Keratinocyte (primary cell): ENCODE measurements at regions not wholly inside any gene's neighbourhood (a gene's known extent, or its start where the extent isn't known, plus 50 kb on each side); places are given as distances from the start of the nearest gene placed in this dataset.

ENCODE experiments used
- DNase-seq: peaks from one replicate; pipeline ENCODE4 v3.0.0-alpha.2; 2011; ENCODE audit warnings: low read depth, missing footprints, low spot score
- FAIRE-seq: peaks from 2 replicates; lab custom pipeline; 2011; peaks lifted over from hg19 to GRCh38; lab: Jason Lieb, UNC
- H2AFZ ChIP-seq: 2 replicates; pipeline ENCODE4 v1.6.0; 2012; ENCODE audit warnings: low read length, control low read depth, inconsistent platforms; ENCODE audit not compliant: control insufficient read depth
- H3K27ac ChIP-seq: 2 replicates; pipeline ENCODE4 v1.5.1; 2011; ENCODE audit warnings: low read length; ENCODE audit not compliant: control insufficient read depth, insufficient read depth
- H3K27me3 ChIP-seq: 3 replicates; pipeline ENCODE4 v1.6.0; 2011; ENCODE audit warnings: low read length; ENCODE audit not compliant: control insufficient read depth, insufficient read depth; ENCODE audit errors: extremely low read depth
- H3K36me3 ChIP-seq, 2 experiments: 2 replicates in 1 of 2; 3 replicates in 1 of 2; pipeline ENCODE4 v1.5.1; 2011; ENCODE audit warnings: low read length in 2 of 2, mild to moderate bottlenecking in 1 of 2; ENCODE audit not compliant: control insufficient read depth in 2 of 2, insufficient read depth in 2 of 2; ENCODE audit errors: extremely low read depth in 1 of 2
- H3K4me1 ChIP-seq: 3 replicates; pipeline ENCODE4 v1.5.1; 2011; ENCODE audit warnings: low read length; ENCODE audit not compliant: control insufficient read depth, insufficient read depth; ENCODE audit errors: extremely low read depth
- H3K4me2 ChIP-seq: 3 replicates; pipeline ENCODE4 v1.6.0; 2011; ENCODE audit warnings: low read depth, low read length; ENCODE audit not compliant: control insufficient read depth, insufficient read depth; ENCODE audit errors: extremely low read depth
- H3K4me3 ChIP-seq, 3 experiments: fragments of 200-600 bp in 1 of 3; sonication (generic) in 1 of 3; 2 replicates in 2 of 3; 3 replicates in 1 of 3; pipeline ENCODE4 v1.5.1; 2011 to 2016; ENCODE audit warnings: low read length in 3 of 3, mild to moderate bottlenecking in 3 of 3, control low read depth in 2 of 3, inconsistent platforms in 1 of 3, low read depth in 1 of 3, mixed read lengths in 1 of 3, mixed run types in 1 of 3, moderate library complexity in 1 of 3; ENCODE audit not compliant: control insufficient read depth in 2 of 3, insufficient read depth in 2 of 3; ENCODE audit errors: extremely low read depth in 1 of 3
- H3K79me2 ChIP-seq: 2 replicates; pipeline ENCODE4 v1.6.0; 2012; ENCODE audit warnings: low read length; ENCODE audit not compliant: control insufficient read depth, insufficient read depth
- H3K9ac ChIP-seq: 3 replicates; pipeline ENCODE4 v1.6.0; 2011; ENCODE audit warnings: low read length; ENCODE audit not compliant: control insufficient read depth, insufficient read depth; ENCODE audit errors: extremely low read depth
- H3K9me1 ChIP-seq: 3 replicates; pipeline ENCODE4 v1.6.0; 2011; ENCODE audit warnings: low read length; ENCODE audit not compliant: control insufficient read depth, insufficient read depth; ENCODE audit errors: extremely low read depth
- H3K9me3 ChIP-seq: 2 replicates; pipeline ENCODE4 v1.5.1; 2012; ENCODE audit warnings: low read depth, low read length; ENCODE audit not compliant: control insufficient read depth
- H4K20me1 ChIP-seq: 3 replicates; pipeline ENCODE4 v1.6.0; 2011; ENCODE audit warnings: low read length; ENCODE audit not compliant: control insufficient read depth, insufficient read depth; ENCODE audit errors: extremely low read depth
- CTCF ChIP-seq, 3 experiments: IDR thresholded peaks in 1 of 3; conservative IDR thresholded peaks in 1 of 3; optimal IDR thresholded peaks in 1 of 3; 2 replicates in 2 of 3; 3 replicates in 1 of 3; pipeline versions ENCODE3 to v1.5.1; 2011; ENCODE audit warnings: low read length in 3 of 3, mild to moderate bottlenecking in 3 of 3, moderate library complexity in 2 of 3, control low read depth in 1 of 3, inconsistent platforms in 1 of 3; ENCODE audit not compliant: insufficient read depth in 2 of 3; ENCODE audit errors: extremely low read depth in 1 of 3
- EZH2 ChIP-seq: IDR thresholded peaks from one replicate; pipeline ENCODE4 v1.6.1; 2012; ENCODE audit warnings: inconsistent platforms, mild to moderate bottlenecking, low read length, moderate library complexity
- dilution Hi-C: fragments of 300-500 bp; cut with MboI; formaldehyde crosslinking; loops from one replicate; pipeline ENCODE4 v1.7.0; 2020; ENCODE audit warnings: low sequenced_read_pairs; ENCODE audit not compliant: extremely low pct_ligation_motif_present

- Histone ChIP-seq H3K9me3 (no peaks in the 10 kb centered on the region), H4K20me1 (no peaks in the 10 kb centered on the region), H3K27ac (no peak overlapping the region), H3K27me3 (no peaks in the 10 kb centered on the region), H3K9me1 (no peaks in the 10 kb centered on the region), H2AFZ (no peak overlapping the region), H3K79me2 (no peaks in the 10 kb centered on the region), H3K4me2 (no peak overlapping the region), H3K4me1 (no peaks in the 10 kb centered on the region), H3K36me3 (no peaks in the 10 kb centered on the region), H3K4me3 (no peak overlapping the region), H3K9ac (no peak overlapping the region)
- TF ChIP-seq EZH2 (no peak), CTCF (optimal IDR thresholded peaks at IDR 0.05 in 1 of 3, IDR thresholded peaks at IDR 0.05 in 1 of 3, conservative IDR thresholded peaks at IDR 0.05 in 1 of 3; ENCODE audit: extremely low read depth in 1 of 3, insufficient read depth in 2 of 3, low read length in 3 of 3) (no peak)
- dilution Hi-C loops: no loop called here
- no peak for DNase-seq
- no peak for FAIRE-seq
Measured at GRCh38 chr1:90346757-90347156, 351.8 kb downstream of the ZNF326 start.

- DNase-seq (no peak), FAIRE-seq (no peak)
- Histone ChIP-seq H3K9ac (no peak overlapping the region), H3K4me1 (no peaks in the 10 kb centered on the region), H3K36me3 (no peaks in the 10 kb centered on the region), H3K9me1 (no peaks in the 10 kb centered on the region), H4K20me1 (no peaks in the 10 kb centered on the region), H2AFZ (no peak overlapping the region), H3K4me2 (no peak overlapping the region), H3K27ac (no peak overlapping the region), H3K4me3 (no peak overlapping the region), H3K27me3 (no peaks in the 10 kb centered on the region), H3K79me2 (no peaks in the 10 kb centered on the region), H3K9me3 (no peaks in the 10 kb centered on the region)
- TF ChIP-seq EZH2 (no peak), CTCF (optimal IDR thresholded peaks at IDR 0.05 in 1 of 3, IDR thresholded peaks at IDR 0.05 in 1 of 3, conservative IDR thresholded peaks at IDR 0.05 in 1 of 3; ENCODE audit: extremely low read depth in 1 of 3, insufficient read depth in 2 of 3, low read length in 3 of 3) (no peak)
- dilution Hi-C loops: no loop called here
Measured at GRCh38 chr1:90346349-90346748, 351.4 kb downstream of the ZNF326 start.
